AG10803 (cell line): ENCODE measurements at regions not wholly inside any gene's neighbourhood (a gene's known extent, or its start where the extent isn't known, plus 50 kb on each side); places are given as distances from the start of the nearest gene placed in this dataset.

Source experiments
- DNase-seq: peaks from one replicate; pipeline ENCODE4 v3.0.0; 2010; ENCODE audit warnings: low read depth
- H3K4me3 ChIP-seq: 2 replicates; pipeline ENCODE4 v1.5.1; 2011; ENCODE audit warnings: mild to moderate bottlenecking, low read length, control low read depth
- TF ChIP-seq, protein P1 (sequence below): conservative IDR thresholded peaks from 2 replicates; pipeline ENCODE4 v1.5.1; 2011; ENCODE audit warnings: mild to moderate bottlenecking, low read length, control low read depth, inconsistent platforms

GRCh38 chr22:34975721-34976120, 90.2 kb upstream of the ISX start:
- H3K4me3 ChIP-seq, result no peak overlapping the region
- peak; percentile 7 for DNase-seq
- TF ChIP-seq, protein P1, sequence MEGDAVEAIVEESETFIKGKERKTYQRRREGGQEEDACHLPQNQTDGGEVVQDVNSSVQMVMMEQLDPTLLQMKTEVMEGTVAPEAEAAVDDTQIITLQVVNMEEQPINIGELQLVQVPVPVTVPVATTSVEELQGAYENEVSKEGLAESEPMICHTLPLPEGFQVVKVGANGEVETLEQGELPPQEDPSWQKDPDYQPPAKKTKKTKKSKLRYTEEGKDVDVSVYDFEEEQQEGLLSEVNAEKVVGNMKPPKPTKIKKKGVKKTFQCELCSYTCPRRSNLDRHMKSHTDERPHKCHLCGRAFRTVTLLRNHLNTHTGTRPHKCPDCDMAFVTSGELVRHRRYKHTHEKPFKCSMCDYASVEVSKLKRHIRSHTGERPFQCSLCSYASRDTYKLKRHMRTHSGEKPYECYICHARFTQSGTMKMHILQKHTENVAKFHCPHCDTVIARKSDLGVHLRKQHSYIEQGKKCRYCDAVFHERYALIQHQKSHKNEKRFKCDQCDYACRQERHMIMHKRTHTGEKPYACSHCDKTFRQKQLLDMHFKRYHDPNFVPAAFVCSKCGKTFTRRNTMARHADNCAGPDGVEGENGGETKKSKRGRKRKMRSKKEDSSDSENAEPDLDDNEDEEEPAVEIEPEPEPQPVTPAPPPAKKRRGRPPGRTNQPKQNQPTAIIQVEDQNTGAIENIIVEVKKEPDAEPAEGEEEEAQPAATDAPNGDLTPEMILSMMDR, result 0 out of 2 replicates have a peak, but pooled peaks have one; percentile 3

GRCh38 chr22:34976474-34976873, 89.5 kb upstream of the ISX start:
- H3K4me3 ChIP-seq, result no peak overlapping the region
- DNase-seq, result no peak
- TF ChIP-seq, protein P1, result no peak

DNA sequence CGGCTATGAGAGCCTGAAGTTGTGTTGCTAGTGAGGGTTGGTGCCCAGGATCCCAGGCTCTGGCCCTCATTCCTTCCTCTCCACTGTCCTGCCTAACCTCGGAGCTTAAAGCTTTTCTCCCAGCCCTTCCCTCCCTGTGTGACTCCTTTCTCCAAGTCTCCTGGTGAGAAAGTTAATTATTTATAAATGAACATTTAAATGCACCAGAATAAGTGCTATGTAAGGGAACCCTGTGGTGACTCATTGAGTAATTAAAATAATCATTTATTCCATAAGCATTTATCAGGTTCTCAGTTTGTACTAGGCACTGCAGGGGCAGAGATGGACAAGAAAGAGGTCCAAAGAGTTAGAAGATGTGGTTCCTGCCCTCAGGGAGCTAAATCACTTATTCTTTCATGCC, 89.1 kb upstream of the ISX start:
- no peak for DNase-seq
- no peak overlapping the region for H3K4me3 ChIP-seq
- TF ChIP-seq, protein P1, result no peak

DNA sequence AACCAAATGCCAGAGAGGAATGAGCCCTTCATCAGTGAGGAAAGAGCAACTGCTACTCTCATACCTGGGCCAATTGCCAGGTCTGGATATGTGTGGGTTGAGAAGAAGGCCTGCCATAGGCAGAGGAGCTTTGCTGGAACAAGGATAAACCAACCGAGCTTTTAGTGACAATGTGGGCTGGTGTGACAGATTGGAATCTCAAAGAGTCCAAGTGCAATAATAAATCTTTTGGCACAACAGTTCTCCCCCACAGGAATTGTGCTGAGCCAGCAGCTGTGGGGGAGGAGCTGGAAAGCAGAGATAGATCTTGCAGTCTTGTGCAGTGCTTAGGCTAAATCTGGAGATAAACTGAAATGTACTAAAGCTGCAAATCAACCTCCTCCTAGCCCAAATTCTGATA, 79.4 kb upstream of the ISX start:
- TF ChIP-seq, protein P1, result no peak

GRCh38 chr22:34992672-34993071, 73.3 kb upstream of the ISX start:
- no peak overlapping the region for H3K4me3 ChIP-seq
- TF ChIP-seq, protein P1, result no peak
- no peak for DNase-seq

More for the DNA sequence above, 79.4 kb upstream of the ISX start:
- peak; percentile 24 for DNase-seq
- H3K4me3 ChIP-seq, result no peak overlapping the region

DNA sequence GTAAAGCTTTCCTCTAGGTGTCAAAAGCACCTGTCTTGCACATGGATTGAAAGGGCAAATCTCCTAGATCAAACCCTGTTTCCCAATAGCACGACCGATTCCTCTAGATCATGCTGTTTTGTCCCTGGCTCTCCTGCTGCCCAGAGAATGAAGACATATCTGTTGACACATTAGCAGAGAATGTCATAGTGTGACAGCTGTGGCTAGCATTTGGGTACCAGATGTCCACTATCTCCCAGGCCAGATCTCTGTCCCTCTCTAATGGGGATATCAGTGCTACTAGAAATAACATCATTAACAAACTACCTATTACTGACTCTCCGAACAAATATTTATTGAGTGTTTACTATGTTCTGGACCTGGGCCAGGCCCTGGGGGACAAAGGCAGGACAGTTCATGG, 72.4 kb upstream of the ISX start:
- DNase-seq, result peak; percentile 22
- no peak overlapping the region for H3K4me3 ChIP-seq
- TF ChIP-seq, protein P1, result no peak

GRCh38 chr22:34997633-34998299, 68.2 kb upstream of the ISX start:
- no peak overlapping the region for H3K4me3 ChIP-seq
- TF ChIP-seq, protein P1, result no peak
- DNase-seq, result no peak
